Astrocyte of the spinal cord (primary cell): ENCODE measurements at regions not wholly inside any gene's neighbourhood (a gene's known extent, or its start where the extent isn't known, plus 50 kb on each side); places are given as distances from the start of the nearest gene placed in this dataset.
A peak's percentile ranks its signal among the peaks of the same experiment; 100 is the strongest.

Experiments
- DNase-seq: peaks from one replicate; pipeline ENCODE4 v3.0.0; 2011; ENCODE audit warnings: low read depth, low spot score
- H3K4me3 ChIP-seq: 2 replicates; pipeline ENCODE4 v1.5.1; 2011; ENCODE audit warnings: low read depth, mild to moderate bottlenecking, low read length, moderate library complexity
- CTCF ChIP-seq: IDR thresholded peaks from 2 replicates; pipeline ENCODE4 v1.5.1; 2012; ENCODE audit warnings: low read depth, mild to moderate bottlenecking, low read length, inconsistent platforms
- in situ Hi-C: cut with HindIII; loops from 2 replicates; pipeline ENCODE4 v1.10.0; 2017; ENCODE audit warnings: low sequenced_read_pairs

- DNase-seq = no peak
- no peak overlapping the region for H3K4me3 ChIP-seq
- in situ Hi-C loops = no loop called here
- TF ChIP-seq CTCF = no peak
These were observed 49.7 kb downstream of the CYRIA start for GRCh38 chr2:16615687-16616615.

- in situ Hi-C loops = no loop called here
- no peak for TF ChIP-seq CTCF
- no peak overlapping the region for H3K4me3 ChIP-seq
- no peak for DNase-seq
These were observed 50.4 kb downstream of the CYRIA start for GRCh38 chr2:16615246-16615645.

- TF ChIP-seq CTCF = no peak
- in situ Hi-C loops = no loop called here
- DNase-seq = no peak
- no peak overlapping the region for H3K4me3 ChIP-seq
These were observed 51.2 kb downstream of the CYRIA start for GRCh38 chr2:16614314-16614860.

- DNase-seq = peak; percentile 43
- in situ Hi-C loops = no loop called here
- TF ChIP-seq CTCF = peak; percentile 47
- no peak overlapping the region for H3K4me3 ChIP-seq
These were observed 52.1 kb downstream of the CYRIA start for GRCh38 chr2:16613539-16614011.

GRCh38 chr2:16612490-16612889 lies 53.1 kb downstream of the CYRIA start:
- in situ Hi-C loops = no loop called here
- TF ChIP-seq CTCF = no peak
- no peak overlapping the region for H3K4me3 ChIP-seq

GRCh38 chr2:16609786-16610185 lies 55.8 kb downstream of the CYRIA start:
- in situ Hi-C loops = no loop called here
- DNase-seq = no peak
- no peak for TF ChIP-seq CTCF
- H3K4me3 ChIP-seq = no peak overlapping the region

More at GRCh38 chr2:16612490-16612889, 53.1 kb downstream of the CYRIA start:
- no peak for DNase-seq
